Neural cell (in vitro differentiated cells): ENCODE measurements at regions not wholly inside any gene's neighbourhood (a gene's known extent, or its start where the extent isn't known, plus 50 kb on each side); places are given as distances from the start of the nearest gene placed in this dataset.

ENCODE experiments used
- POLR2AphosphoS5 ChIP-seq: IDR thresholded peaks from 2 replicates; pipeline ENCODE4 v1.6.1; 2012
- TF ChIP-seq, protein P1 (sequence below): fragments of 450-650 bp; IDR thresholded peaks from 2 replicates; pipeline ENCODE4 v1.5.1; 2014; ENCODE audit warnings: antibody characterized with exemption, mild to moderate bottlenecking, moderate library complexity; ENCODE audit not compliant: poor library complexity, severe bottlenecking

DNA sequence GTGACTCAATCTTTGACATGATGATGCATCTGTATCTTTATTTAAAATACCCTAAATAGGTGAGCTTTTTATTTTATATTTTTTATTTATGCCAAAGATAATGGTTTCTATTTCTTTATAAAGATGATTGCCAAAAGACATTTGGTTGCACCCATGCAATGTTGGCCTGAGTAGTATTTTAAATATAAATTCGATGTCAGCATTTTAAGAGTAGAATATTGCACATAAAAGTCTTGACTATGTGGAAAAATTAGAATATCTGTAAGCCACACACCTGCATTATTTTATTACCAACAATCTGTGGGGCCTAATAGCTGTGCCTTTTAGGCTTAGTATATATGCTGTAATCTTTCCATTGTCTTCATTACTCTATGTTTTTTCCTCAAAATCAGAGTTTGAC, 91.4 kb downstream of the CPXCR1 start:
- no peak for TF ChIP-seq POLR2AphosphoS5
- TF ChIP-seq, protein P1, sequence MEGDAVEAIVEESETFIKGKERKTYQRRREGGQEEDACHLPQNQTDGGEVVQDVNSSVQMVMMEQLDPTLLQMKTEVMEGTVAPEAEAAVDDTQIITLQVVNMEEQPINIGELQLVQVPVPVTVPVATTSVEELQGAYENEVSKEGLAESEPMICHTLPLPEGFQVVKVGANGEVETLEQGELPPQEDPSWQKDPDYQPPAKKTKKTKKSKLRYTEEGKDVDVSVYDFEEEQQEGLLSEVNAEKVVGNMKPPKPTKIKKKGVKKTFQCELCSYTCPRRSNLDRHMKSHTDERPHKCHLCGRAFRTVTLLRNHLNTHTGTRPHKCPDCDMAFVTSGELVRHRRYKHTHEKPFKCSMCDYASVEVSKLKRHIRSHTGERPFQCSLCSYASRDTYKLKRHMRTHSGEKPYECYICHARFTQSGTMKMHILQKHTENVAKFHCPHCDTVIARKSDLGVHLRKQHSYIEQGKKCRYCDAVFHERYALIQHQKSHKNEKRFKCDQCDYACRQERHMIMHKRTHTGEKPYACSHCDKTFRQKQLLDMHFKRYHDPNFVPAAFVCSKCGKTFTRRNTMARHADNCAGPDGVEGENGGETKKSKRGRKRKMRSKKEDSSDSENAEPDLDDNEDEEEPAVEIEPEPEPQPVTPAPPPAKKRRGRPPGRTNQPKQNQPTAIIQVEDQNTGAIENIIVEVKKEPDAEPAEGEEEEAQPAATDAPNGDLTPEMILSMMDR: no peak
